Stimulated activated CD8-positive, alpha-beta memory T cell treated with anti-CD3 and anti-CD28 coated beads, Interleukin-15, amount 100 ng/mL, for 1 hour (primary cell): ENCODE measurements at regions not wholly inside any gene's neighbourhood (a gene's known extent, or its start where the extent isn't known, plus 50 kb on each side); places are given as distances from the start of the nearest gene placed in this dataset.

ENCODE experiments used
- DNase-seq: peaks from one replicate; pipeline ENCODE4 v3.0.0-alpha.2; 2020; ENCODE audit warnings: low read depth

GRCh38 chr5:152882621-152883020 is 477.5 kb upstream of the NMUR2 start:
- no peak for DNase-seq

- no peak for DNase-seq
Measured at GRCh38 chr5:152883066-152883775, 478.1 kb upstream of the NMUR2 start.

GRCh38 chr5:152884006-152884405 is 478.9 kb upstream of the NMUR2 start:
- DNase-seq: no peak

DNA sequence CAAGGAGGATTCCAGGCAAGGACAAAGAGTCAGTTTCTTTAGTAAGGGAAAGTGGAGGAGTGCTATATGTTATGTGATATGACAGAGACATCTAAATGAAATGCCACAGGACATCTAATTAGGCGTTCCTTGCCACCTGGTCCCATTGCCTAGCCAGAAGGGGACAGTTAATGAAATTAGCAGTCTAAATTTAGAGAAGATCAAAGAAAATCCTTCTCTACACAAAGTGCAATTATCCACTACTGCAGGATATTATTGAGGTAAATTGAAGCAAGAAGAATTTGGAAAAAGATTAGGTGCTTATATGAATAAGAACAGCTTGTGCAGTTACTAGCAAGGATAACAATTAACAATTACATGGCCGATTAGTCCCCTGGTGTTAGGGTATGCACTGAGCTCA is 495.3 kb upstream of the NMUR2 start:
- no peak for DNase-seq

GRCh38 chr5:152901754-152902153 is 496.7 kb upstream of the NMUR2 start:
- no peak for DNase-seq

DNA sequence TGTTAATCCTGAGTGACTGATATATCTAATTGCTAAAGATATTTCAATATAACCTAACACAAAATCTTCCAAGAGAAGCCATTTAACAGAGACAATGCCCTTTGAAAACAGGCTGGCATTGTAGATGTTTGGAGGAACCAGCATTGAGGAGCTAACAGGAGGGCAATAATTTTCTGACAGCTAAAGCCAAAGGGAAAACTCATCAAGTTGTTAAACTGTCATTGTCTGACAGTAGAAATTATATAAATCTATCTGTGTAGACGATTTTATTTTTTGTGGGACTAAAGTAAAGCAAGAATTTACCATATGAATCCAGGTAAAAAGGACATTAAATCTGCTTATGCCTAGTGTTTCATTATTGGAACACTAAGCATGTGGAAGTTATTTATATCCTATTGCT is 500.2 kb upstream of the NMUR2 start:
- DNase-seq: no peak

DNA sequence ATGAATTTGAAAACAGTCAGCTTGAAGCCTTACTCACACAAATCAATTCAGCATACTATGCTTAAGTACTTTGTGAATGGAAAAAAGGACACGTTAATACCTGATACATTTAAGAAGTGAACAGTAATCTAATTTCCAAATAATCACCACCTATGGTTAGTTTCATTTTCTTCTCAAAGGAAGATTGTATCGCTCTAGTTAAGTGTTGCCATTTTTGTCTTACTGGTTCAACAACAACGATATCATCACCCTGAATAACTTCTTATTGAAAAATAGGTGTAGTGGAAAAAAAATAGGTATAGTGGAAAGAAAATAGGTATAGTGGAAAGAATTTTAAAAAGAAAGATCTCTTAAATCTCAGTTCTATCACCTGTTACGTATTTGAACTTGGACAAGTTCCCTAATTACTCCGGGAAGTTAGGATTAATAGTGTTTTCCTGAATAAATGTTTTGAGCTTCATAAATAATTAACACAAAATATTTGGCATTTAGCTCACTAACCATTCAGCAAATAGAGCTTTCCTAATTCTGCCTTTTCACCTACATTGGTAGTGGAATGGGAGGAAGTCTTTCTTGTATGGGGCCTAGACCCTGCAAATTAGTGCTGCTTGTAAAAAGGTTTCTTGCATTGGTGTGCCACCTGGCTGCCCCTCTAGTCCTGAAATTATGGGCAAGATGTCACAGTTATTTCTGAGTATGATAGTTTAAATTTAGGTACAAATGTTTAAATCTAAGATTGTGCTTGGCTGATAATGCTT is 502.6 kb upstream of the NMUR2 start:
- DNase-seq: no peak

DNA sequence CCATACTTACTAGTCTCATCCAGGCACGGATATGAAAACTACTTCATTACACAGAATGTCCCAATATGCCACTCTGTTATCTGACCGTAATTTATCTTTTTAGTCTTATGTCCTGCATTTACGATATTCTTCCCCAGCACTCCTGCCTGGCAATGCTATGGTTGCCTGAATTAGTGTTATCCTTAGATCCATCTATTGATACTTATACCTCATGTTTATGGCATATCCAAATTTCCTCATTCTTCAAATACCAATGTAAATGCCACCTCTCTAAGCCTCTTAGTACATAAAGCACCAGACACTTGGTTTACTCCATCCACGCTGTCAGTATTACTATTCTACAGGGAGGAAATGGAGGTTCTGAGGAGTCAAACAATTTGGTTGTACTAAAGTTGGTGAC is 507.8 kb upstream of the NMUR2 start:
- no peak for DNase-seq

GRCh38 chr5:152932621-152933020 is 527.5 kb upstream of the NMUR2 start:
- DNase-seq: no peak

- no peak for DNase-seq
Measured at GRCh38 chr5:152933056-152933455, 528.0 kb upstream of the NMUR2 start.

DNA sequence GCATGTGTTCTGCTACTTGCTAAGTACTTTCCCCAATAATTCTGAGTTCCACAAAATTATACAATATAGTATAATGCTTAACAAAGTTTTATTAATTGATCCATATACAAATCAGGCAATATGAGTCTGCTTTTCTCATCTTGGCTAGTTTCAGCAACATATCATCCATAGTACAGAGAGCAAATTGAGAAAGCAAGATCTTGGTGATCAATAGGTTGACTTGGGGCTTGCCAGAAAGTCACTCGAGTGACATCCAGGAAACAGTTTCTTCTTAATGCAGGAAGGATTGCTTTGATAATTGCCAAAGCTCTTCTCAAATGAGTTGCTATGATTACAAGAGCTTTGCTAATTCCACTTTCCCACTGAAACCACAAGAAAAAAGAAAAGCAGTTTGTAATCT is 533.6 kb upstream of the NMUR2 start:
- no peak for DNase-seq

- no peak for DNase-seq
Measured at GRCh38 chr5:152942633-152943336, 537.7 kb upstream of the NMUR2 start.

DNA sequence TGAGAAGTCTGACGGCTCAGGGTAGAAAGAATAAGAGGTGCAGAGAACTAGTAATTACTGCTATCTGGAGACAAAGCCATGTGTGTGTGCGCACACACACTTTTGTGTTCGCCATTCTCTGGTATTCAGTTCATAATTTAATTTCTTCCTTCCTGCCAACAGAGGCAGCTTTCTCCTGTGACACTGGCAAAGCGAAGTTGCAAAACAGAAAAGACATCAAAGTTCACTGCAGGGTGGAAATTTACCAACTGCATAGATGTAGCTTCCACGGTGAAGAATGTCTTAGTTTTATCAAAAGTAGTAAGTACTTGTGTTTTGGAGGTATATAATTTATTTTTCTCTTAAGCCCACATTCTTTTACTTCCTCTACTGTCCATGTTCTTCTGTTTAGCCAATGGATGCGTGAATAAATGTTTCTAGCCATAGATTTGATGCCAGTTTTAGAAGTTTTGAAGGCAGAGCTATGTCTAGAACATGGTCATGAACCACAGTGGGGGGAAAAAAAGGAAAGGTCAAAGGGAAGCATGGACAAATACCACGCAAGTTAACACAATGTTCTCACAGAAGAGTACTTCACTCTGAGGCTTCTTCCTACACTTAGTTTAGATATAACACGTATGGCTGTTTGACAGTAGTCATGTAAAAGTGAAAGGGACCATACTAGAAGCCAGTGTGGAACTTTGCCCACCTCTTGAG is 536.5 kb upstream of the GRIA1 start:
- no peak for DNase-seq

GRCh38 chr5:152956943-152957613 is 533.4 kb upstream of the GRIA1 start:
- no peak for DNase-seq

GRCh38 chr5:152978141-152978835 is 512.2 kb upstream of the GRIA1 start:
- DNase-seq: no peak

- no peak for DNase-seq
Measured at GRCh38 chr5:152987131-152987530, 503.3 kb upstream of the GRIA1 start.

DNA sequence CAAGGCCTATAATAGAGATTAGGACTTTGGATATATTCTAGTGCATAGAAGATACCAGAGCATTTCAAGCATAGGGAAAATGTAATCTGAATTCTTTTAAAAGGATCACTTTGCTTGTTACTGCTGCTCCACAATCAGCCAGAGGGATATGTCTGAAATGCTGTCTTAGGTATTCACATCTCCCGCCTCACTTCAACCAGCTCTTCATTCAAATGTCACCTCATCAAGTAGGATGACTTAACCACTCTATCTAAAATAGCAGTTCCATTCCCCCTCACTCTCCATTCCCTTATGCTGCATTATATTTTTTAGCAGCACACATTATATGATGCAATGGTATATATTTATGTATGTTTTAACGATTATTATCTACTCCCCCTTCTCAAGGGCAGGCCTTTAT is 500.3 kb upstream of the GRIA1 start:
- no peak for DNase-seq

GRCh38 chr5:152990649-152991048 is 499.8 kb upstream of the GRIA1 start:
- no peak for DNase-seq

DNA sequence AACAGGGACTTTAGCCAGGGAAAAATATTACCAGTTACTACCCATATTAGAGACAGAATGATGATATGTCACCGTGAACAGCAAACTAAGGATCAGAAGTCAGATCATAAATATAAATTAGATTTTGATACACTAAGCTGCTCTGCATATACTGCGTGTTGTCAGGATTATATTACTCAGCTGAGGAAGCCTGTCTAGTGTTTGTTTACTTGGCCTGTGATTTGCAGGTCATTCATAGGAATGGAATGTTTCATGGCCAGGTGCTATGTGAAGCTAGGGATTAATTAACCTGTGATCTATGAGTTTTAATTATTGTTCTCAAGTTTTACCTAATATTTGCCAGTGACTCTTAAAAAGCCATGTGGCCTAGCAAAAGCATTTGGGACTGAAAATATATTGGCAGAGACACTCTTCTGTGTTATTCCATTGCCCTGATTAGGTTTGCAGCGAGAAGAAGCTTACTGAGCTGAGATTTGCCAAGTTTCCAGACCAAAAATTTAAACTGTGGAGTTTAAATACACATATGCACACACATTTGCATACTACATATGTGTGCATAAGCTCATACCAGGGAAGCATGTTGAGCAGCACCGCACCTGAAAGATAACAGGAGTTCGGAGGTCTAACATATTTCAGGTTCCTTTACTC is 496.3 kb upstream of the GRIA1 start:
- DNase-seq: no peak

DNA sequence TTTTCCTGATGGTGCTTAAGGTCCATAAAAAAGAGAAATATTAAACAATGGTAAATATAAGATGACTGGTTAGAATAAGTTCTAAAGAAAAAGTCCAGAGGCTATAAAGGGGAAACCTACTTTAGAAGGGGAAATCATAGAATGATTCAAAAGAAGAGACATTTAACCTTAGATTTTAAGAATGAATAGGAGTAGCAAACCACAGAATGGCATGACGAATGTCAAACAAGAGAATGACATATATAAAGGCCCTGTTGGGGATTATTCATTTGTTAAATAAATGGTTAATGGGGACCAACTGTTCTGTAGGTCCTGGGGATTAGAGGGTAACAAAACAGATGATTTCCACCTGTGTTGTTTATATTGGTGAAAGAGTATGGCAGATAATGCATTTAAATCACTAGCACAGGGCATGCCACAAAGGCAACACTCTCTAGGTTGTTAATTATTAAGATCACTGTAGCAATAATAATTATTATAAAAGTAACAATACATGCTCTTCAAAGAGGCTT is 495.2 kb upstream of the GRIA1 start:
- no peak for DNase-seq

DNA sequence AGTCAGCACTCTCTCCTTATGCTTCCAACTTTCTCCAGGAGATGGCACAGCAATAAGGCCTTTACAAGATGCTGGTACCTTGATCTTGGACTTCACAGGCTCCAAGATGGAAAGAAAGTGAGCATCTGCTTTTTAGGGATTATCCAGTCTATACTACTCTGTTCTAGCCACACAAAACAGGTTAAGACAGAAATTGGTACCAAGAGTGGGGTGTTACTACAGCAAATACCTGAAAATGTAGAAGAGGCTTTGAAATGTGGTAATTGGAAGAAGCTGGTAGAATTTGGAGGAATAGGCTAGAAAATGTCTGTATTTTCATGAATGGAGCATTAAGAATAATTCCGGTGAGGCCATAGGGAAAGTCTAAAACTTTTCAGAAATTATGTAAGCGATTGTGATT is 484.8 kb upstream of the GRIA1 start:
- DNase-seq: no peak
